ENCODE measurements at regions not wholly inside any gene's neighbourhood (a gene's known extent, or its start where the extent isn't known, plus 50 kb on each side); places are given as distances from the start of the nearest gene placed in this dataset.

DNA sequence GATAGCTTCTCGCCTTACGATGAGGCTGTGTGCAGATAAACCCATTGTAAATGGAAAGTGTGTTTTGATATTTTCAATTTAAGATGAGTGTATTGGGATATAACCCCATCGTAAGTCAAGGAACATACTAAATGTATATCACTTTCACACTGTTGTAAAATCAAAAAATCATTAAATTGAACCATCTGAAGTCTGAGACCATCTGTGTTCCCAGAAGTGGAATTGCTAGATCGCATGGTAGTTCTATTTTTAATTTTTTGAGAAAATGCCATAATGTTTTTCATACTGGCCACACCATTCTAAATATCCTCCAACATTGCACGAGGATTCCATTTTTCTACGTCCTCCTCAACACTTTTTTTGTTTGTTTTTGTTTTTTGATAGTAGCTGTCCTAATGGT lies 209.1 kb upstream of the MTPN start:
- H3K4me1 Mint-ChIP-seq, result no peaks in the 10 kb centered on the region
- H3K9me3 ChIP-seq (ENCODE audit: control extremely low read depth in 1 of 3, control insufficient read depth in 2 of 3, insufficient read depth in 1 of 3, low read length in 2 of 3), result no peaks in the 10 kb centered on the region
- H3K27ac ChIP-seq (ENCODE audit: low read length in 2 of 2), result no peak overlapping the region
- DNase-seq (no peak), ATAC-seq (ENCODE audit: low read depth) (no peak)
- H3K36me3 ChIP-seq (replicated peaks in 1 of 2; ENCODE audit: control extremely low read depth in 1 of 2, control insufficient read depth in 1 of 2, extremely low read depth in 1 of 2, insufficient read depth in 2 of 2, low read length in 1 of 2), result no peaks in the 10 kb centered on the region
- no peak overlapping the region for H3K27ac Mint-ChIP-seq
- H3K4me3 Mint-ChIP-seq, result no peak overlapping the region
- no peak overlapping the region for H3K4me2 ChIP-seq (replicated peaks; ENCODE audit: low read depth, low read length, poor library complexity, severe bottlenecking)
- H3K27me3 Mint-ChIP-seq, result no peaks in the 10 kb centered on the region
- POLR2A ChIA-PET, result no interaction called here
- H3K4me1 ChIP-seq (ENCODE audit: control insufficient read depth in 2 of 2, insufficient read depth in 2 of 2, low read length in 2 of 2), result no peaks in the 10 kb centered on the region
- intact Hi-C loops (cut with micrococcal nuclease), result no loop called here
- TF ChIP-seq EZH2 (IDR thresholded peaks at IDR 0.05; ENCODE audit: borderline replicate concordance, insufficient read depth, low read depth, low read length, poor library complexity, severe bottlenecking), result no peak
- TF ChIP-seq, protein P1, sequence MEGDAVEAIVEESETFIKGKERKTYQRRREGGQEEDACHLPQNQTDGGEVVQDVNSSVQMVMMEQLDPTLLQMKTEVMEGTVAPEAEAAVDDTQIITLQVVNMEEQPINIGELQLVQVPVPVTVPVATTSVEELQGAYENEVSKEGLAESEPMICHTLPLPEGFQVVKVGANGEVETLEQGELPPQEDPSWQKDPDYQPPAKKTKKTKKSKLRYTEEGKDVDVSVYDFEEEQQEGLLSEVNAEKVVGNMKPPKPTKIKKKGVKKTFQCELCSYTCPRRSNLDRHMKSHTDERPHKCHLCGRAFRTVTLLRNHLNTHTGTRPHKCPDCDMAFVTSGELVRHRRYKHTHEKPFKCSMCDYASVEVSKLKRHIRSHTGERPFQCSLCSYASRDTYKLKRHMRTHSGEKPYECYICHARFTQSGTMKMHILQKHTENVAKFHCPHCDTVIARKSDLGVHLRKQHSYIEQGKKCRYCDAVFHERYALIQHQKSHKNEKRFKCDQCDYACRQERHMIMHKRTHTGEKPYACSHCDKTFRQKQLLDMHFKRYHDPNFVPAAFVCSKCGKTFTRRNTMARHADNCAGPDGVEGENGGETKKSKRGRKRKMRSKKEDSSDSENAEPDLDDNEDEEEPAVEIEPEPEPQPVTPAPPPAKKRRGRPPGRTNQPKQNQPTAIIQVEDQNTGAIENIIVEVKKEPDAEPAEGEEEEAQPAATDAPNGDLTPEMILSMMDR (IDR thresholded peaks at IDR 0.05), result no peak
- H3K4me3 ChIP-seq (ENCODE audit: control extremely low read depth in 1 of 5, extremely low read depth in 1 of 5, insufficient read depth in 1 of 5, low read depth in 2 of 5, low read length in 4 of 5), result no peak overlapping the region
- CTCF ChIA-PET, result no interaction called here
- no CpG with 5 or more reads among the region's 6 CpGs for WGBS (ENCODE audit: insufficient coverage)
- H3K27me3 ChIP-seq (replicated peaks in 1 of 4; ENCODE audit: control extremely low read depth in 1 of 4, control insufficient read depth in 3 of 4, insufficient read depth in 4 of 4, low read length in 3 of 4), result no peaks in the 10 kb centered on the region
- no peaks in the 10 kb centered on the region for H3K9me3 Mint-ChIP-seq (ENCODE audit: insufficient read depth)
- no peak overlapping the region for H2AFZ ChIP-seq (ENCODE audit: insufficient read depth, low read depth, low read length, poor library complexity, severe bottlenecking)
- H4K20me1 ChIP-seq (ENCODE audit: control insufficient read depth, insufficient read depth, low read length, poor library complexity, severe bottlenecking), result no peaks in the 10 kb centered on the region
- H3K79me2 ChIP-seq (ENCODE audit: control insufficient read depth, insufficient read depth, low read length), result no peaks in the 10 kb centered on the region
- H3K9ac ChIP-seq (ENCODE audit: low read length), result no peak overlapping the region

DNA sequence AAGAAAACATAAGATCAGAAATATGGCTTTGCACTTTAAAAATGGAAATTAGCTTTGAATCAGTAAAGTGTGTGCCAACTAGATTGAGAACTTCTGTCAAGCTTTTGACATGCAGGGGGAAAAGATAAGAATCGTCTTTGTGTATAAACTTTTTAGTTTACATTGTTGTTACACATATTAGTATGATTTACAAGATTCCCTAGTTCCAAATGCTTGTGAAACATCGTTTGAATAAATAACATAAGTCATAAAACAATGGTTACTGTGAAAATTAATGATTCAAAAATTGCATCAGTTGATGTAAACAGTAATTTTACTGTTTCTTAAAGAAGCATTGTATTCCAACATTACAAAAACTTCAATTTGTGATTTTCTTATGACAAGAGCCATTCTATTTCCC lies 207.6 kb upstream of the MTPN start:
- Mint-ChIP-seq H3K4me1 (no peaks in the 10 kb centered on the region), H3K4me3 (no peak overlapping the region), H3K27me3 (no peaks in the 10 kb centered on the region), H3K27ac (no peak overlapping the region), H3K9me3 (ENCODE audit: insufficient read depth) (no peaks in the 10 kb centered on the region)
- H3K4me2 ChIP-seq (replicated peaks; ENCODE audit: low read depth, low read length, poor library complexity, severe bottlenecking), result no peak overlapping the region
- no peaks in the 10 kb centered on the region for H3K4me1 ChIP-seq (ENCODE audit: control insufficient read depth in 2 of 2, insufficient read depth in 2 of 2, low read length in 2 of 2)
- no peaks in the 10 kb centered on the region for H3K79me2 ChIP-seq (ENCODE audit: control insufficient read depth, insufficient read depth, low read length)
- CTCF ChIA-PET, result no interaction called here
- no CpG with 5 or more reads among the region's 2 CpGs for WGBS (ENCODE audit: insufficient coverage)
- H4K20me1 ChIP-seq (ENCODE audit: control insufficient read depth, insufficient read depth, low read length, poor library complexity, severe bottlenecking), result no peaks in the 10 kb centered on the region
- no peak overlapping the region for H3K4me3 ChIP-seq (ENCODE audit: control extremely low read depth in 1 of 5, extremely low read depth in 1 of 5, insufficient read depth in 1 of 5, low read depth in 2 of 5, low read length in 4 of 5)
- DNase-seq (no peak), ATAC-seq (ENCODE audit: low read depth) (no peak)
- H3K36me3 ChIP-seq (replicated peaks in 1 of 2; ENCODE audit: control extremely low read depth in 1 of 2, control insufficient read depth in 1 of 2, extremely low read depth in 1 of 2, insufficient read depth in 2 of 2, low read length in 1 of 2), result no peaks in the 10 kb centered on the region
- POLR2A ChIA-PET, result no interaction called here
- intact Hi-C loops (cut with micrococcal nuclease), result no loop called here
- no peak overlapping the region for H2AFZ ChIP-seq (ENCODE audit: insufficient read depth, low read depth, low read length, poor library complexity, severe bottlenecking)
- no peak overlapping the region for H3K27ac ChIP-seq (ENCODE audit: low read length in 2 of 2)
- H3K27me3 ChIP-seq (replicated peaks in 1 of 4; ENCODE audit: control extremely low read depth in 1 of 4, control insufficient read depth in 3 of 4, insufficient read depth in 4 of 4, low read length in 3 of 4), result no peaks in the 10 kb centered on the region
- no peak overlapping the region for H3K9ac ChIP-seq (ENCODE audit: low read length)
- TF ChIP-seq EZH2 (IDR thresholded peaks at IDR 0.05; ENCODE audit: borderline replicate concordance, insufficient read depth, low read depth, low read length, poor library complexity, severe bottlenecking), result no peak
- TF ChIP-seq, protein P1 (IDR thresholded peaks at IDR 0.05), result no peak
- no peaks in the 10 kb centered on the region for H3K9me3 ChIP-seq (ENCODE audit: control extremely low read depth in 1 of 3, control insufficient read depth in 2 of 3, insufficient read depth in 1 of 3, low read length in 2 of 3)

Measured in B cell (primary cell).